Neutrophil (primary cell): ENCODE measurements at regions not wholly inside any gene's neighbourhood (a gene's known extent, or its start where the extent isn't known, plus 50 kb on each side); places are given as distances from the start of the nearest gene placed in this dataset.
"Not testable (repeated sequence)": the region's sequence is repeated elsewhere in the genome, so short reads cannot be mapped to it uniquely, and the experiment has no call there.

Experiments used
- H3K27ac ChIP-seq: fragments of 200-600 bp; sonication (generic); 2 replicates; pipeline ENCODE4 v1.5.1; 2016; ENCODE audit warnings: mild to moderate bottlenecking, moderate library complexity
- H3K27me3 ChIP-seq: fragments of 200-600 bp; sonication (generic); 2 replicates; pipeline ENCODE4 v1.6.0; 2016; ENCODE audit warnings: mild to moderate bottlenecking
- H3K36me3 ChIP-seq: fragments of 200-600 bp; sonication (generic); 2 replicates; pipeline ENCODE4 v1.5.1; 2017
- H3K4me1 ChIP-seq, 2 experiments: fragments of 200-600 bp in 1 of 2; sonication (generic) in 1 of 2; 1 replicate in 1 of 2; 2 replicates in 1 of 2; pipeline versions ENCODE4 v1.5.1 to v1.6.1; 2013 to 2016; ENCODE audit warnings: low read depth in 1 of 2, low read length in 1 of 2, mild to moderate bottlenecking in 1 of 2, moderate library complexity in 1 of 2; ENCODE audit not compliant: control insufficient read depth in 1 of 2, insufficient read depth in 1 of 2
- H3K4me3 ChIP-seq, 2 experiments: fragments of 200-600 bp in 1 of 2; sonication (generic) in 1 of 2; 1 replicate in 1 of 2; 2 replicates in 1 of 2; pipeline ENCODE4 v1.5.1; 2013 to 2016; ENCODE audit warnings: low read depth in 1 of 2, low read length in 1 of 2, mild to moderate bottlenecking in 1 of 2, moderate library complexity in 1 of 2
- H3K9me3 ChIP-seq: fragments of 200-600 bp; sonication (generic); 2 replicates; pipeline ENCODE4 v1.5.1; 2016
- CTCF ChIP-seq: fragments of 200-600 bp; sonication (generic); IDR thresholded peaks from 2 replicates; pipeline ENCODE4 v1.5.1; 2016; ENCODE audit warnings: antibody characterized with exemption

GRCh38 chr5:63794296-63794695 is 167.9 kb downstream of the HTR1A start:
- Histone ChIP-seq H3K9me3 (no peaks in the 10 kb centered on the region), H3K27ac (no peak overlapping the region), H3K4me3 (no peak overlapping the region), H3K4me1 (no peaks in the 10 kb centered on the region), H3K36me3 (no peaks in the 10 kb centered on the region), H3K27me3 (no peaks in the 10 kb centered on the region)
- no peak for TF ChIP-seq CTCF

GRCh38 chr5:63774939-63775338 is 187.3 kb downstream of the HTR1A start:
- Histone ChIP-seq H3K9me3 (no peaks in the 10 kb centered on the region), H3K27ac (no peak overlapping the region), H3K36me3 (no peaks in the 10 kb centered on the region), H3K4me1 (no peaks in the 10 kb centered on the region), H3K4me3 (no peak overlapping the region), H3K27me3 (no peaks in the 10 kb centered on the region)
- no peak for TF ChIP-seq CTCF

DNA sequence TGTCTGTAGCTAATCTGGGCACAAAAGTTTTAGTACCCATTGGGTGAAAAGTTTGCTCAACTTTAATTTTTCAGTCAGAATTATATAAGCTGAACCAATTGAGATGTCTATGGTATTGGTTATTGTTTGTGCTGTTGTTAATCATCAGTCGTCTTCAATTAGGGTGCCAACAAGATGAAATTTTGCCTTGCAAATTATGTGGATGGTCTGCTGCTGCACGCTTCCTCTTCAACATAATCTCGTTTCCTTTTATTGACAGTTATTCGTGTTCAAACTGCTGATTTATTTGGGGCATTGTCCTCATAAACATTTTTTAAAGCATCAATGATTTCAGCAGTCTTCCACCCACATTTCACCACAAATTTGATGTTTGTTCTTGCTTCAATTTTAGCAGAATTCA is 194.0 kb downstream of the HTR1A start:
- no peaks in the 10 kb centered on the region for H3K9me3 ChIP-seq
- H3K27me3 ChIP-seq, result no peaks in the 10 kb centered on the region
- no peak overlapping the region for H3K27ac ChIP-seq
- H3K36me3 ChIP-seq, result no peaks in the 10 kb centered on the region
- no peak for TF ChIP-seq CTCF
- no peaks in the 10 kb centered on the region for H3K4me1 ChIP-seq
- no peak overlapping the region for H3K4me3 ChIP-seq

DNA sequence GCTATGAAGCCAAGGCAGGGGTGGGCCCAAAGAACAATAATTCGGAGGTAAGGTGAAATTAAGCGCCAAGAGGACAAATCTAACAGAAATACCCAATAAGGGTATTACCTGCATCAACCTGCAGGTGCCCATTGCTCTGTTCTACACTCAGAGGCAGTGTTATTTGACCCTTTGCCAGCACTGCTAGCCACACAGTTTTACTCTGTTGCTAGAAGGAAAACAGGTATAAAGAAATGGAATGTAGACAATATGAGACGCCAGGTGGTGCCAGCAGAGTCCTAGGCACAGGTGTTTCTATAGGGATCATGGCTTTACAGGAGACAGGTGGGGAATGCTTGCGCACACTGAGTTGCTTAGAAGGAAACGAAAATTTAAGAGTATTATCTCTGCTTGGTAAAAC is 201.3 kb downstream of the HTR1A start:
- H3K27ac ChIP-seq, result no peak overlapping the region
- H3K9me3 ChIP-seq, result no peaks in the 10 kb centered on the region
- no peak for TF ChIP-seq CTCF

DNA sequence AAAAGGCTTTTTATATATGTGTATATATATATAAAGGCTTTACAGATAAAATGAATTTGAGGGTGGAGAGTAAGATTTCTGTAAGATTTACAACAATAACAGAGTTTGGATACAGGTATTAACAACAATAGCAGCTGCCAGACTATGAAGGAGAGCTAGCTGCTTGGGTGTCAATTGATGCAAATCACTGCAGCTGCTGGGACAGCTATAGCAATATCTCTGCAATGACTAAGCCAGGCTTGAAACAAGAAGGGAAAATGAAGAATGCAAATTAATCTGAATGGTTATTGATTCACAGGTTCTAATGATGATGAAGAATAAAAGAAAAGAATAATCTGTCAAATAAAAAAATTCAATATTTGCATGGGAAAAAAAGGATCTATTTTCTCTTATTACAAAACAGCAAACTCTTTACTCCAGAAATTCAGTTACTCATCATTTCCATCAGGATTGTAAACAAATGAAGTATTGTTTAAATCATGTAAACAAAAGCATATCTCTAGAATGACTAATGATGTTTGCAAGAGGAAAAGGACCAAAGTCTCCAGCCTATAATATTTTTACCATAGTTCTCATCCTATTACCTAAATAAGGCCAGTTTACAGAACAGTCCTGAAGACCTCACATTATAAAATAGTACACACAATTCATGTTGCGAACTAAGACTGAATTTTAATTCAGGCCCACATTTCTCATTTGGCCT is 219.0 kb downstream of the HTR1A start:
- H3K27me3 ChIP-seq, result no peaks in the 10 kb centered on the region
- no peaks in the 10 kb centered on the region for H3K36me3 ChIP-seq
- no peak for TF ChIP-seq CTCF
- no peaks in the 10 kb centered on the region for H3K9me3 ChIP-seq
- no peak overlapping the region for H3K27ac ChIP-seq
- no peak overlapping the region for H3K4me3 ChIP-seq
- no peaks in the 10 kb centered on the region for H3K4me1 ChIP-seq

More for the DNA sequence above, 201.3 kb downstream of the HTR1A start:
- H3K4me3 ChIP-seq, result no peak overlapping the region
- H3K4me1 ChIP-seq, result no peaks in the 10 kb centered on the region
- H3K27me3 ChIP-seq, result no peaks in the 10 kb centered on the region
- H3K36me3 ChIP-seq, result no peaks in the 10 kb centered on the region

- not testable (repeated sequence) for H3K27ac ChIP-seq, H3K36me3 ChIP-seq, H3K4me1 ChIP-seq, H3K9me3 ChIP-seq, H3K4me3 ChIP-seq, H3K27me3 ChIP-seq
Measured at GRCh38 chr5:63732880-63733279, 229.4 kb downstream of the HTR1A start.
